ENCODE measurements at regions not wholly inside any gene's neighbourhood (a gene's known extent, or its start where the extent isn't known, plus 50 kb on each side); places are given as distances from the start of the nearest gene placed in this dataset.

DNA sequence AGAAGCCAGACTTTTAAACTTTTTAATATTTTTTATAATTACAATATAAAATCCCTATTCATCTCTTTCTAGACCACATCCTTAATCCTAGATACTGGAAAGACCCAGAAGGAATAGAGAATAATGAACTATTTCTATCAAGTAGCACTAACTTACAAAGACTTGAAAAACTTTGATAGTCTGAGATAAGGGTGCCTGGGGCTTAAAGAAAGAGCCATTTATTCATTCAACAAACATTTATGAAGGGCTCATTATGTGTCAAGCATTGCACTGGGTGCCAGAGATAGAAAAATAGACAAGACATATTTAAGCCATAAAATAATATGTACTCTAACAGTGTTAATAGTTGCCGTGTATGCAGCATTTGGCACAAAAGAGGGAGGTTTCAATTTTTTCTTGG is 178.0 kb upstream of the EMCN start:
- no peak for DNase-seq
- Mint-ChIP-seq H3K36me3 (ENCODE audit: low read depth) (no peaks in the 10 kb centered on the region), H3K9me3 (no peaks in the 10 kb centered on the region), H3K4me3 (no peak overlapping the region), H3K27ac (no peak overlapping the region), H3K27me3 (ENCODE audit: insufficient read depth) (peaks cover 1% of the 10 kb centered on the region), H3K4me1 (ENCODE audit: low read depth) (no peaks in the 10 kb centered on the region)
- TF ChIP-seq, protein P1, sequence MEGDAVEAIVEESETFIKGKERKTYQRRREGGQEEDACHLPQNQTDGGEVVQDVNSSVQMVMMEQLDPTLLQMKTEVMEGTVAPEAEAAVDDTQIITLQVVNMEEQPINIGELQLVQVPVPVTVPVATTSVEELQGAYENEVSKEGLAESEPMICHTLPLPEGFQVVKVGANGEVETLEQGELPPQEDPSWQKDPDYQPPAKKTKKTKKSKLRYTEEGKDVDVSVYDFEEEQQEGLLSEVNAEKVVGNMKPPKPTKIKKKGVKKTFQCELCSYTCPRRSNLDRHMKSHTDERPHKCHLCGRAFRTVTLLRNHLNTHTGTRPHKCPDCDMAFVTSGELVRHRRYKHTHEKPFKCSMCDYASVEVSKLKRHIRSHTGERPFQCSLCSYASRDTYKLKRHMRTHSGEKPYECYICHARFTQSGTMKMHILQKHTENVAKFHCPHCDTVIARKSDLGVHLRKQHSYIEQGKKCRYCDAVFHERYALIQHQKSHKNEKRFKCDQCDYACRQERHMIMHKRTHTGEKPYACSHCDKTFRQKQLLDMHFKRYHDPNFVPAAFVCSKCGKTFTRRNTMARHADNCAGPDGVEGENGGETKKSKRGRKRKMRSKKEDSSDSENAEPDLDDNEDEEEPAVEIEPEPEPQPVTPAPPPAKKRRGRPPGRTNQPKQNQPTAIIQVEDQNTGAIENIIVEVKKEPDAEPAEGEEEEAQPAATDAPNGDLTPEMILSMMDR (IDR thresholded peaks at IDR 0.05), result no peak

DNA sequence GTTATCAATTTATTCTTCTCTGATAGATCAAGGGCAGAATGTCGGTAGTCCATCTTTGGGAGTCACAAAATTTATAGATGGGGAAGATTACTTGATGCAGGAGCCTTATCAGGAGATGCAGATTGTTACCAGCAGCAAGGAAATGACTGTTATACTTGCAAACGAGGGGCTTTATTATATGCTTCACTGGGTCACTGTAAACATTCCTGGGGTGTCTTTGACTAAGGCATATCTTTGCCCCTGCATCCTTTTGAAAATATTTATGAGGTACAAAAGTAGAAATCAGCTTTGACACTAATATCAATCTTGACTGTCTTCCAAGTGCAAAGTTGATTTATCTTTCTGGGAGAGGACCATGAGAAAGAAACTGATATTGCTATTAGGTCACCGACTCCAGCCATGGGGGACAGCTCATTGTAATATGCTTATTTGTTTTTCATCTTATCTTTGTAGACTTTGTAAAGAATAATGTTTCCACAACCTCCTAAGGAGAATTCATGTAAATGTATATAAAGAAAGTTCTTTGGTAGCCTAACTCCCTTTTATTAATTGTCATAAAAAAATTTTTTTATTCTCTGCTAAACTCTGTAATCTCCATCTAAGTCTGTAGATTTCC is 177.3 kb upstream of the EMCN start:
- Mint-ChIP-seq H3K27ac (no peak overlapping the region), H3K4me1 (ENCODE audit: low read depth) (no peaks in the 10 kb centered on the region), H3K36me3 (ENCODE audit: low read depth) (no peaks in the 10 kb centered on the region), H3K27me3 (ENCODE audit: insufficient read depth) (peaks cover 1% of the 10 kb centered on the region), H3K4me3 (no peak overlapping the region), H3K9me3 (no peaks in the 10 kb centered on the region)
- TF ChIP-seq, protein P1 (IDR thresholded peaks at IDR 0.05), result no peak
- DNase-seq, result no peak

DNA sequence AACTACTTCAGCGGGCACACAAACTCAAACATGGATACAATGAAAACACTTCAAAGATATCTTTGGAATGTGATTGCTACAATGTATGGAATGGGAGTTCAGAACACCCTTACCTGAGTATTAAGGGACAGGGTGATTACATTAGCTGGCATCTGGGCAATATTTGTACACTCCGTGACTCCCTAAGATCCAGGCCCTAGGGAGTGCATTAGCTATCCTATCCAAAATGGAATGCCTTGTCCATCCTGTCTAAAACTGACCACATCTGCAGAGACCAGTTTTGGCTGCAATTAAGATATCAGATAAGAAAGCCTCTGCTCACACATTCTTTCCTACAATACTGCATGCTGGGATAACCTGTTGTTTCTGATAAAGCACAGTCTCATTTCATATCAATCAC is 176.6 kb upstream of the EMCN start:
- no peak for DNase-seq

DNA sequence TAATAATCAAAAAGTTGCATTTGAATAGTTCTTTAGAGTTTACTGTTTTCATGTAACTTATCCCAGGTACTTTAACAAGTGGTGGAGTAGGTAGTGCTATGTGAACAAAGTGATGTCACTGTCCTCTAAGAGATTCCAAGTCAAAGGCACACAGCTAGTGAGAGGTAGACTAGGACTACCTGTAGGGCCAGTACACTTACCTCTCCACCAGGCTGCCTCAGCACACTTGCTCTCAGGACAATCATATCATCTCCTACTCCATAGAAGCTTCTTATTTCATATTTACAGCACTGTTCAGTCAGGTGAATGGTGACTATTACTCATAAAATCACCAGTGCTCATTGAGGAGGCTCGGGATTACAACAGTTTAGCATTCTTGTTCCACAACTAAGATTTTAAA is 173.0 kb upstream of the EMCN start:
- no peak overlapping the region for H3K27ac Mint-ChIP-seq
- no peak overlapping the region for H3K4me3 Mint-ChIP-seq
- H3K27me3 Mint-ChIP-seq (ENCODE audit: insufficient read depth), result no peaks in the 10 kb centered on the region
- no peaks in the 10 kb centered on the region for H3K9me3 Mint-ChIP-seq
- no peak for DNase-seq
- TF ChIP-seq, protein P1 (IDR thresholded peaks at IDR 0.05), result no peak
- no peaks in the 10 kb centered on the region for H3K4me1 Mint-ChIP-seq (ENCODE audit: low read depth)
- H3K36me3 Mint-ChIP-seq (ENCODE audit: low read depth), result no peaks in the 10 kb centered on the region

More for the DNA sequence above, 176.6 kb upstream of the EMCN start:
- Mint-ChIP-seq H3K36me3 (ENCODE audit: low read depth) (no peaks in the 10 kb centered on the region), H3K4me1 (ENCODE audit: low read depth) (no peaks in the 10 kb centered on the region), H3K27me3 (ENCODE audit: insufficient read depth) (peaks cover 1% of the 10 kb centered on the region), H3K4me3 (no peak overlapping the region), H3K27ac (no peak overlapping the region), H3K9me3 (no peaks in the 10 kb centered on the region)
- TF ChIP-seq, protein P1 (IDR thresholded peaks at IDR 0.05), result no peak

DNA sequence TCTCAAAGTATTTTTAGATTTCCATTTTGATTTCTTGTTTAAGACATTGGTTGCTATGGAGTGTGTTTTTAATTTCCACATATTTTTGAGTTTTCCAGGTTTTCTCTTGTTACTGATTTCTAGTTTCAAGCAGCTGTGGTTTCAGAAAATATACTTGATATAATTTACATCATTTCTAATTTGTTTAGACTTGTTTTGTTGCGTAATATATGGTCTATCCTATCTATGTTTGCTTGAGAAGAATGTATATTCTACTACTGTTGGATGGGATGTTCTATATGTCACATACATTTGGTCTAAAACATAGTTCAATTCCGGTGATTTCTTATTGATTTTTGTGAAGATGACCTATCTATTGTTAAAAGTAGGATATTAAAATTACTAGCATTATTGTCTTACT is 170.5 kb upstream of the EMCN start:
- no peaks in the 10 kb centered on the region for H3K9me3 Mint-ChIP-seq
- H3K27me3 Mint-ChIP-seq (ENCODE audit: insufficient read depth), result no peaks in the 10 kb centered on the region
- H3K27ac Mint-ChIP-seq, result no peak overlapping the region
- TF ChIP-seq, protein P1 (IDR thresholded peaks at IDR 0.05), result no peak
- H3K4me1 Mint-ChIP-seq (ENCODE audit: low read depth), result no peaks in the 10 kb centered on the region
- no peak overlapping the region for H3K4me3 Mint-ChIP-seq
- H3K36me3 Mint-ChIP-seq (ENCODE audit: low read depth), result no peaks in the 10 kb centered on the region
- DNase-seq, result no peak

All from HFFc6 (cell line).